ENCODE measurements at regions not wholly inside any gene's neighbourhood (a gene's known extent, or its start where the extent isn't known, plus 50 kb on each side); places are given as distances from the start of the nearest gene placed in this dataset.

DNA sequence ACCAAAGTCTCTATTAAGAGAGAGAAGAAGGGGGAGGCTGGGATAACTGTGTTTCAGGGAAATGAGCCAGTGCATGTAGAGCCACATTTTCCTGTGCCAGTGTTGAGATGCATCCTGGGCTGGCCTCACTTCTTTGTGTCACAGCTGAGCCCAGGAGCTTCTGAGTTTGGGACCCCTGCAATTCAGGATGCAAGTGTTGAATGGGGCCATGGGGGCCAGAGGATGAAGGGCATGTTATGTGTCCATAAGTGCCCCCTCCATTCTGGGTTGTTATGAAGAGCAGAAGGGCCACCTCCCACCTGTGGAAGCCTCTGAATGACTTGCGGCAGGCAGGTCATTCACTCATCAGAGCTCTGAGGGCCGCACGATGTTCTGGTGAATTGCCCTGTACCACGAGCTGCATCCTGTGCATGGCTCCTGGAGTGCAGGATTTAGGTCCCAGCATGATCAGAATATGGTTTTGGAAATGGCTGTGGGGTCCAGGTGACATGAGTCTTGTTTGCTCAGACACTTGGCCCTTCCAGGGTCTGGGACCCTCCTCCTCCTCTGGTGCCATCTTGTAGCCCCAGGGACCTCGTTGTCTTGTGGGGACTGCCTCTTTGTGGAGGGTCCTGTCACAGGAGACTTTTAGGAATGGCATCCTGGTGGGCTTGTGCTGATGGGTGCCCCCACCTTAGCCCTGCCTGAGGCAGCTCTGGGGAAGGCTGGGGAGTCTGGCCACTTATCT is 115.4 kb upstream of the PITX1 start:
- 48% methylated on average over 5 of the region's 5 CpGs for WGBS (ENCODE audit: low lambda C conversion rate)
- no peak overlapping the region for H2AFZ ChIP-seq (ENCODE audit: low read depth)
- DNase-seq, result no peak
- no peak overlapping the region for H3K4me3 ChIP-seq (ENCODE audit: low read depth in 2 of 2, low read length in 1 of 2)
- no peaks in the 10 kb centered on the region; a peak in 2 of 4 replicates for H3K4me1 ChIP-seq (ENCODE audit: control insufficient read depth in 1 of 2, insufficient read depth in 2 of 2, low read depth in 1 of 2, low read length in 1 of 2)
- ChIA-PET CTCF (no interaction called here), POLR2A (no interaction called here)
- H3K79me2 ChIP-seq (ENCODE audit: insufficient read depth), result no peaks in the 10 kb centered on the region
- H3K4me2 ChIP-seq, result no peak overlapping the region
- H3K9ac ChIP-seq, result no peak overlapping the region
- H4K20me1 ChIP-seq (ENCODE audit: insufficient read depth), result no peaks in the 10 kb centered on the region
- H3K27me3 ChIP-seq (ENCODE audit: insufficient read depth), result no peaks in the 10 kb centered on the region
- no peaks in the 10 kb centered on the region for H3F3A ChIP-seq (replicated peaks; ENCODE audit: insufficient read depth)
- TF ChIP-seq YY1 (IDR thresholded peaks at IDR 0.05; ENCODE audit: low read depth), result no peak
- TF ChIP-seq, protein P1, sequence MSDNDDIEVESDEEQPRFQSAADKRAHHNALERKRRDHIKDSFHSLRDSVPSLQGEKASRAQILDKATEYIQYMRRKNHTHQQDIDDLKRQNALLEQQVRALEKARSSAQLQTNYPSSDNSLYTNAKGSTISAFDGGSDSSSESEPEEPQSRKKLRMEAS (IDR thresholded peaks at IDR 0.05; ENCODE audit: low read depth), result no peak
- TF ChIP-seq, protein P2, sequence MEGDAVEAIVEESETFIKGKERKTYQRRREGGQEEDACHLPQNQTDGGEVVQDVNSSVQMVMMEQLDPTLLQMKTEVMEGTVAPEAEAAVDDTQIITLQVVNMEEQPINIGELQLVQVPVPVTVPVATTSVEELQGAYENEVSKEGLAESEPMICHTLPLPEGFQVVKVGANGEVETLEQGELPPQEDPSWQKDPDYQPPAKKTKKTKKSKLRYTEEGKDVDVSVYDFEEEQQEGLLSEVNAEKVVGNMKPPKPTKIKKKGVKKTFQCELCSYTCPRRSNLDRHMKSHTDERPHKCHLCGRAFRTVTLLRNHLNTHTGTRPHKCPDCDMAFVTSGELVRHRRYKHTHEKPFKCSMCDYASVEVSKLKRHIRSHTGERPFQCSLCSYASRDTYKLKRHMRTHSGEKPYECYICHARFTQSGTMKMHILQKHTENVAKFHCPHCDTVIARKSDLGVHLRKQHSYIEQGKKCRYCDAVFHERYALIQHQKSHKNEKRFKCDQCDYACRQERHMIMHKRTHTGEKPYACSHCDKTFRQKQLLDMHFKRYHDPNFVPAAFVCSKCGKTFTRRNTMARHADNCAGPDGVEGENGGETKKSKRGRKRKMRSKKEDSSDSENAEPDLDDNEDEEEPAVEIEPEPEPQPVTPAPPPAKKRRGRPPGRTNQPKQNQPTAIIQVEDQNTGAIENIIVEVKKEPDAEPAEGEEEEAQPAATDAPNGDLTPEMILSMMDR (IDR thresholded peaks at IDR 0.05), result no peak
- TF ChIP-seq, protein P3, sequence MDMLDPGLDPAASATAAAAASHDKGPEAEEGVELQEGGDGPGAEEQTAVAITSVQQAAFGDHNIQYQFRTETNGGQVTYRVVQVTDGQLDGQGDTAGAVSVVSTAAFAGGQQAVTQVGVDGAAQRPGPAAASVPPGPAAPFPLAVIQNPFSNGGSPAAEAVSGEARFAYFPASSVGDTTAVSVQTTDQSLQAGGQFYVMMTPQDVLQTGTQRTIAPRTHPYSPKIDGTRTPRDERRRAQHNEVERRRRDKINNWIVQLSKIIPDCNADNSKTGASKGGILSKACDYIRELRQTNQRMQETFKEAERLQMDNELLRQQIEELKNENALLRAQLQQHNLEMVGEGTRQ (IDR thresholded peaks at IDR 0.05; ENCODE audit: borderline replicate concordance, low read depth, low read length), result no peak
- TF ChIP-seq FOXM1 (IDR thresholded peaks at IDR 0.05; ENCODE audit: low read depth), result no peak
- no peaks in the 10 kb centered on the region for H3K36me3 ChIP-seq (replicated peaks in 1 of 2; ENCODE audit: control insufficient read depth in 1 of 2, insufficient read depth in 2 of 2, low read length in 1 of 2)
- H3K9me3 ChIP-seq, result no peaks in the 10 kb centered on the region
- H3K9me2 ChIP-seq, result no peaks in the 10 kb centered on the region
- H3K27ac ChIP-seq (ENCODE audit: low read depth in 2 of 2, low read length in 1 of 2), result no peak overlapping the region

DNA sequence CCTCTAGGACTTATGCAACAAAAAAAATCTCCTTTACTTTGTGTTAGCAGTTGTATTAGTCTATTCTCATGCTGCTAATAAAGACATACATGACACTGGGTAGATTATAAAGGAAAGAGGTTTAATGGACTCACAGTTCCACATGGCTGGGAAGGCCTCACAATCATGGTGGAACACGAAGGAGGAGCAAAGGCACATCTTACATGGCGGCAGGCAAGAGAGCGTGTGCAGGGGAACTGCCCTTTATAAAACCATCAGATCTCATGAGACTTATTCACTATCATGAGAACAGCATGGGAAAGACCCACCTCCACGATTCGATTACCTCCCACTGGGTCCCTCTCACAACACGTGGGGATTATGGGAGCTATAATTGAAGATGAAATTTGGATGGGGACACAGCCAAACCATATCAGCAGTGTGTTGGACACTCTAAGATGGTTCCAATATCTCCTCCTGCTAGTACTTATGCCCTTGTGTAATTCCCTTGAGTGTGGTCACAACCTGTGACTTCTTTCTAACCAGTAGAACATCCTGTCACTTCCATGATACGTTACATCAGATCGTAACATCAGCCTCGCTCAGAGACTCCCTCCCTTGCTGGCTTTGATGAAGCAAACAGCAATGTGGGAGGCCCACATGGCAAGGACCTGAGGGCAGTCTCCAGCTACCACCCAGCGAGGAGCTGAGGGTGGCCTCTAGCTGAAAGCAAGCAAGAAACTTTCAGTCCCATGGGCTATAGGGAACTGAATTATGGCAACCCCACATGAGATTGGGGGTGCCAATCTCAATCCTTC is 113.5 kb upstream of the PITX1 start:
- Histone ChIP-seq H4K20me1 (ENCODE audit: insufficient read depth) (no peaks in the 10 kb centered on the region), H2AFZ (ENCODE audit: low read depth) (no peak overlapping the region), H3F3A (replicated peaks; ENCODE audit: insufficient read depth) (no peaks in the 10 kb centered on the region), H3K9me2 (no peaks in the 10 kb centered on the region), H3K27me3 (ENCODE audit: insufficient read depth) (no peaks in the 10 kb centered on the region), H3K4me3 (ENCODE audit: low read depth in 2 of 2, low read length in 1 of 2) (no peak overlapping the region), H3K4me1 (ENCODE audit: control insufficient read depth in 1 of 2, insufficient read depth in 2 of 2, low read depth in 1 of 2, low read length in 1 of 2) (no peaks in the 10 kb centered on the region; a peak in 2 of 4 replicates), H3K27ac (ENCODE audit: low read depth in 2 of 2, low read length in 1 of 2) (no peak overlapping the region), H3K4me2 (no peak overlapping the region), H3K79me2 (ENCODE audit: insufficient read depth) (no peaks in the 10 kb centered on the region), H3K9ac (no peak overlapping the region), H3K9me3 (no peaks in the 10 kb centered on the region), H3K36me3 (replicated peaks in 1 of 2; ENCODE audit: control insufficient read depth in 1 of 2, insufficient read depth in 2 of 2, low read length in 1 of 2) (no peaks in the 10 kb centered on the region)
- WGBS (ENCODE audit: low lambda C conversion rate), result 55% methylated on average over 10 of the region's 10 CpGs
- no peak for DNase-seq
- ChIA-PET CTCF (interaction anchor here (0.8 kb wide), 1 partner anchor 10 kb away, joined by 3 read pairs; no protein-coding TSS in a partner anchor), POLR2A (no interaction called here)
- TF ChIP-seq, protein P3 (IDR thresholded peaks at IDR 0.05; ENCODE audit: borderline replicate concordance, low read depth, low read length), result no peak
- TF ChIP-seq, protein P4, sequence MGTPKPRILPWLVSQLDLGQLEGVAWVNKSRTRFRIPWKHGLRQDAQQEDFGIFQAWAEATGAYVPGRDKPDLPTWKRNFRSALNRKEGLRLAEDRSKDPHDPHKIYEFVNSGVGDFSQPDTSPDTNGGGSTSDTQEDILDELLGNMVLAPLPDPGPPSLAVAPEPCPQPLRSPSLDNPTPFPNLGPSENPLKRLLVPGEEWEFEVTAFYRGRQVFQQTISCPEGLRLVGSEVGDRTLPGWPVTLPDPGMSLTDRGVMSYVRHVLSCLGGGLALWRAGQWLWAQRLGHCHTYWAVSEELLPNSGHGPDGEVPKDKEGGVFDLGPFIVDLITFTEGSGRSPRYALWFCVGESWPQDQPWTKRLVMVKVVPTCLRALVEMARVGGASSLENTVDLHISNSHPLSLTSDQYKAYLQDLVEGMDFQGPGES (IDR thresholded peaks at IDR 0.05; ENCODE audit: low read depth, low read length), result no peak
- TF ChIP-seq JUND (IDR thresholded peaks at IDR 0.05), result no peak
- TF ChIP-seq, protein P5, sequence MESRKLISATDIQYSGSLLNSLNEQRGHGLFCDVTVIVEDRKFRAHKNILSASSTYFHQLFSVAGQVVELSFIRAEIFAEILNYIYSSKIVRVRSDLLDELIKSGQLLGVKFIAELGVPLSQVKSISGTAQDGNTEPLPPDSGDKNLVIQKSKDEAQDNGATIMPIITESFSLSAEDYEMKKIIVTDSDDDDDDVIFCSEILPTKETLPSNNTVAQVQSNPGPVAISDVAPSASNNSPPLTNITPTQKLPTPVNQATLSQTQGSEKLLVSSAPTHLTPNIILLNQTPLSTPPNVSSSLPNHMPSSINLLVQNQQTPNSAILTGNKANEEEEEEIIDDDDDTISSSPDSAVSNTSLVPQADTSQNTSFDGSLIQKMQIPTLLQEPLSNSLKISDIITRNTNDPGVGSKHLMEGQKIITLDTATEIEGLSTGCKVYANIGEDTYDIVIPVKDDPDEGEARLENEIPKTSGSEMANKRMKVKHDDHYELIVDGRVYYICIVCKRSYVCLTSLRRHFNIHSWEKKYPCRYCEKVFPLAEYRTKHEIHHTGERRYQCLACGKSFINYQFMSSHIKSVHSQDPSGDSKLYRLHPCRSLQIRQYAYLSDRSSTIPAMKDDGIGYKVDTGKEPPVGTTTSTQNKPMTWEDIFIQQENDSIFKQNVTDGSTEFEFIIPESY (IDR thresholded peaks at IDR 0.05; ENCODE audit: borderline replicate concordance, low read depth), result no peak
- TF ChIP-seq POLR2AphosphoS5 (IDR thresholded peaks at IDR 0.05; ENCODE audit: low read depth, low read length), result no peak
- no peak for TF ChIP-seq TEAD4 (IDR thresholded peaks at IDR 0.05; ENCODE audit: borderline replicate concordance, insufficient read depth)
- no peak for TF ChIP-seq TCF12 (IDR thresholded peaks at IDR 0.05)
- no peak for TF ChIP-seq FOSL2 (IDR thresholded peaks at IDR 0.05; ENCODE audit: borderline replicate concordance, low read depth)
- TF ChIP-seq RCOR1 (IDR thresholded peaks at IDR 0.05; ENCODE audit: low read length), result no peak
- no peak for TF ChIP-seq GABPA (IDR thresholded peaks at IDR 0.05; ENCODE audit: low read depth)
- no peak for TF ChIP-seq YY1 (IDR thresholded peaks at IDR 0.05; ENCODE audit: low read depth)
- no peak for TF ChIP-seq MEF2A (IDR thresholded peaks at IDR 0.05; ENCODE audit: borderline replicate concordance, low read depth)
- TF ChIP-seq, protein P2 (IDR thresholded peaks at IDR 0.05), result no peak
